ENCODE measurements at regions not wholly inside any gene's neighbourhood (a gene's known extent, or its start where the extent isn't known, plus 50 kb on each side); places are given as distances from the start of the nearest gene placed in this dataset.

DNA sequence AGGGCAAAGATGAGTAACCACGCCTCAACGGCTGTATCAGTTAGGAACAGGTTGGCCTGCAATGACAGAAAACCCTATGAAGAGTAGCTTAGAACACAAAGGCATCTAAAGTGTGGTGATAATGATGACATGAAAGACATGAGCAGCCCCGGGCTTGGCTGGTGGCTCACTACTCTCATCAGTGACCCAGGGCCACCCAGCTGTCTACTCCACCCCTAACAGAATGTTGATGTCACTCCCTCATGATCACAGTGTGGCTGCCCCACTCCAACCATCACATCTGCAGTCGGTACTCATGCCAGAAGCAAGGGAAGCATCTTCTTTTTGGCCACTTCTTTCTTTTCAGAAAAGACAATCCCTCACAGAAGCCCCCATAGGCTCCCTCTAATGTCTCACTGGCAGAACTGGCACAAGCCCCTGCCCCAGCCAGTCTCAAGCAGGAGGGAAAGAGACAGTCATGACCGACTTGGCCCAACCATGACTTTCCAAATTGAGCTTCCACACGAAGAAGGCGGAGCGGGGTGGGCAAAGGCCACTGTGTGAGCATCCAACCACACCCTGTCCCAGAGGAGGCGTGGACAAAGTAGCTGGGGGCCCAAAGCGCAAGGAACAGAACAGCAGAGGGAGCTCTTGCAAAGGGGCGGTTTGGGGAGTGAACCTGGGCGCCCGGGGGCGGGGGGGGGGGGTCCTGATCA is 72.0 kb upstream of the IQSEC1 start (continued):
- TF ChIP-seq, protein P1, sequence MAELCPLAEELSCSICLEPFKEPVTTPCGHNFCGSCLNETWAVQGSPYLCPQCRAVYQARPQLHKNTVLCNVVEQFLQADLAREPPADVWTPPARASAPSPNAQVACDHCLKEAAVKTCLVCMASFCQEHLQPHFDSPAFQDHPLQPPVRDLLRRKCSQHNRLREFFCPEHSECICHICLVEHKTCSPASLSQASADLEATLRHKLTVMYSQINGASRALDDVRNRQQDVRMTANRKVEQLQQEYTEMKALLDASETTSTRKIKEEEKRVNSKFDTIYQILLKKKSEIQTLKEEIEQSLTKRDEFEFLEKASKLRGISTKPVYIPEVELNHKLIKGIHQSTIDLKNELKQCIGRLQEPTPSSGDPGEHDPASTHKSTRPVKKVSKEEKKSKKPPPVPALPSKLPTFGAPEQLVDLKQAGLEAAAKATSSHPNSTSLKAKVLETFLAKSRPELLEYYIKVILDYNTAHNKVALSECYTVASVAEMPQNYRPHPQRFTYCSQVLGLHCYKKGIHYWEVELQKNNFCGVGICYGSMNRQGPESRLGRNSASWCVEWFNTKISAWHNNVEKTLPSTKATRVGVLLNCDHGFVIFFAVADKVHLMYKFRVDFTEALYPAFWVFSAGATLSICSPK (IDR thresholded peaks at IDR 0.05; ENCODE audit: borderline replicate concordance): no peak
- TF ChIP-seq, protein P2, sequence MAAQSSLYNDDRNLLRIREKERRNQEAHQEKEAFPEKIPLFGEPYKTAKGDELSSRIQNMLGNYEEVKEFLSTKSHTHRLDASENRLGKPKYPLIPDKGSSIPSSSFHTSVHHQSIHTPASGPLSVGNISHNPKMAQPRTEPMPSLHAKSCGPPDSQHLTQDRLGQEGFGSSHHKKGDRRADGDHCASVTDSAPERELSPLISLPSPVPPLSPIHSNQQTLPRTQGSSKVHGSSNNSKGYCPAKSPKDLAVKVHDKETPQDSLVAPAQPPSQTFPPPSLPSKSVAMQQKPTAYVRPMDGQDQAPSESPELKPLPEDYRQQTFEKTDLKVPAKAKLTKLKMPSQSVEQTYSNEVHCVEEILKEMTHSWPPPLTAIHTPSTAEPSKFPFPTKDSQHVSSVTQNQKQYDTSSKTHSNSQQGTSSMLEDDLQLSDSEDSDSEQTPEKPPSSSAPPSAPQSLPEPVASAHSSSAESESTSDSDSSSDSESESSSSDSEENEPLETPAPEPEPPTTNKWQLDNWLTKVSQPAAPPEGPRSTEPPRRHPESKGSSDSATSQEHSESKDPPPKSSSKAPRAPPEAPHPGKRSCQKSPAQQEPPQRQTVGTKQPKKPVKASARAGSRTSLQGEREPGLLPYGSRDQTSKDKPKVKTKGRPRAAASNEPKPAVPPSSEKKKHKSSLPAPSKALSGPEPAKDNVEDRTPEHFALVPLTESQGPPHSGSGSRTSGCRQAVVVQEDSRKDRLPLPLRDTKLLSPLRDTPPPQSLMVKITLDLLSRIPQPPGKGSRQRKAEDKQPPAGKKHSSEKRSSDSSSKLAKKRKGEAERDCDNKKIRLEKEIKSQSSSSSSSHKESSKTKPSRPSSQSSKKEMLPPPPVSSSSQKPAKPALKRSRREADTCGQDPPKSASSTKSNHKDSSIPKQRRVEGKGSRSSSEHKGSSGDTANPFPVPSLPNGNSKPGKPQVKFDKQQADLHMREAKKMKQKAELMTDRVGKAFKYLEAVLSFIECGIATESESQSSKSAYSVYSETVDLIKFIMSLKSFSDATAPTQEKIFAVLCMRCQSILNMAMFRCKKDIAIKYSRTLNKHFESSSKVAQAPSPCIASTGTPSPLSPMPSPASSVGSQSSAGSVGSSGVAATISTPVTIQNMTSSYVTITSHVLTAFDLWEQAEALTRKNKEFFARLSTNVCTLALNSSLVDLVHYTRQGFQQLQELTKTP (IDR thresholded peaks at IDR 0.05; ENCODE audit: low read depth in 1 of 2, partially characterized antibody in 2 of 2): no peak
- no peak for TF ChIP-seq IFI16 (CRISPR knock-in tag; IDR thresholded peaks at IDR 0.05)
- TF ChIP-seq ZNF311 (CRISPR knock-in tag; IDR thresholded peaks at IDR 0.05): no peak
- TF ChIP-seq DDX20 (tag; IDR thresholded peaks at IDR 0.05; ENCODE audit: low read depth): no peak
- TF ChIP-seq RCOR1 (IDR thresholded peaks at IDR 0.05; ENCODE audit: borderline replicate concordance in 1 of 2, low read depth in 2 of 2, low read length in 2 of 2): 0 out of 4 replicates have a peak, but pooled peaks of 1 of the 2 experiments have one; percentile 12
- TF ChIP-seq PTBP1 (IDR thresholded peaks at IDR 0.05; ENCODE audit: low read depth, low read length): no peak
- TF ChIP-seq C11orf30 (IDR thresholded peaks at IDR 0.05; ENCODE audit: low read depth): no peak
- TF ChIP-seq EGR1 (conservative IDR thresholded peaks at IDR 0.05): no peak
- TF ChIP-seq RAD21 (CRISPR knock-in tag; conservative IDR thresholded peaks at IDR 0.05 in 1 of 2, IDR thresholded peaks at IDR 0.05 in 1 of 2): peak in 1 of 2 experiments; percentile 40; a peak in 2 of 4 replicates
- no peak for TF ChIP-seq HNRNPLL (IDR thresholded peaks at IDR 0.05; ENCODE audit: low read depth, low read length, poor library complexity, severe bottlenecking)
- no peak for TF ChIP-seq RHOXF2B (CRISPR knock-in tag; conservative IDR thresholded peaks at IDR 0.05)

All from K562 (cell line).